ENCODE measurements at regions not wholly inside any gene's neighbourhood (a gene's known extent, or its start where the extent isn't known, plus 50 kb on each side); places are given as distances from the start of the nearest gene placed in this dataset.
"Not testable (repeated sequence)": the region's sequence is repeated elsewhere in the genome, so short reads cannot be mapped to it uniquely, and the experiment has no call there.

GRCh38 chr16:16607401-16608082 is 228.6 kb downstream of the NPIPA7 start:
- not testable (repeated sequence) for H3K4me1 ChIP-seq (ENCODE audit: control insufficient read depth, low read length); H3K36me3 ChIP-seq (ENCODE audit: control insufficient read depth, low read length)

GRCh38 chr16:16609627-16610026 is 230.7 kb downstream of the NPIPA7 start:
- H3K4me1 ChIP-seq (ENCODE audit: control insufficient read depth, low read length); H4K20me1 ChIP-seq (ENCODE audit: control insufficient read depth, insufficient read depth, low read depth, low read length); H3K27me3 ChIP-seq (ENCODE audit: control insufficient read depth, low read length); H3K79me2 ChIP-seq (ENCODE audit: control insufficient read depth, low read length); H3K27ac ChIP-seq (ENCODE audit: low read depth, low read length); H3F3A ChIP-seq (ENCODE audit: control insufficient read depth, insufficient read depth); H3K9me3 ChIP-seq (ENCODE audit: control insufficient read depth, insufficient read depth, low read length); H3K4me3 ChIP-seq (ENCODE audit: low read length); H3K9me2 ChIP-seq (replicated peaks; ENCODE audit: control insufficient read depth, low read length); H3K36me3 ChIP-seq (ENCODE audit: control insufficient read depth, low read length); H3K4me2 ChIP-seq (ENCODE audit: low read length): not testable (repeated sequence)

More at GRCh38 chr16:16607401-16608082, 228.6 kb downstream of the NPIPA7 start:
- H3K9me3 ChIP-seq (ENCODE audit: control insufficient read depth, insufficient read depth, low read length); H3K27ac ChIP-seq (ENCODE audit: low read depth, low read length); H3K4me3 ChIP-seq (ENCODE audit: low read length); H3F3A ChIP-seq (ENCODE audit: control insufficient read depth, insufficient read depth); H3K27me3 ChIP-seq (ENCODE audit: control insufficient read depth, low read length); H4K20me1 ChIP-seq (ENCODE audit: control insufficient read depth, insufficient read depth, low read depth, low read length); H3K4me2 ChIP-seq (ENCODE audit: low read length); H3K9me2 ChIP-seq (replicated peaks; ENCODE audit: control insufficient read depth, low read length); H3K79me2 ChIP-seq (ENCODE audit: control insufficient read depth, low read length): not testable (repeated sequence)

- not testable (repeated sequence) for H3K27me3 ChIP-seq (ENCODE audit: control insufficient read depth, low read length); H3K9me2 ChIP-seq (replicated peaks; ENCODE audit: control insufficient read depth, low read length); H3K4me1 ChIP-seq (ENCODE audit: control insufficient read depth, low read length); H3K79me2 ChIP-seq (ENCODE audit: control insufficient read depth, low read length); H3F3A ChIP-seq (ENCODE audit: control insufficient read depth, insufficient read depth); H3K27ac ChIP-seq (ENCODE audit: low read depth, low read length); H3K4me2 ChIP-seq (ENCODE audit: low read length); H3K9me3 ChIP-seq (ENCODE audit: control insufficient read depth, insufficient read depth, low read length); H3K4me3 ChIP-seq (ENCODE audit: low read length); H4K20me1 ChIP-seq (ENCODE audit: control insufficient read depth, insufficient read depth, low read depth, low read length); H3K36me3 ChIP-seq (ENCODE audit: control insufficient read depth, low read length)
These were observed 231.5 kb downstream of the NPIPA7 start for GRCh38 chr16:16610389-16610967.

DNA sequence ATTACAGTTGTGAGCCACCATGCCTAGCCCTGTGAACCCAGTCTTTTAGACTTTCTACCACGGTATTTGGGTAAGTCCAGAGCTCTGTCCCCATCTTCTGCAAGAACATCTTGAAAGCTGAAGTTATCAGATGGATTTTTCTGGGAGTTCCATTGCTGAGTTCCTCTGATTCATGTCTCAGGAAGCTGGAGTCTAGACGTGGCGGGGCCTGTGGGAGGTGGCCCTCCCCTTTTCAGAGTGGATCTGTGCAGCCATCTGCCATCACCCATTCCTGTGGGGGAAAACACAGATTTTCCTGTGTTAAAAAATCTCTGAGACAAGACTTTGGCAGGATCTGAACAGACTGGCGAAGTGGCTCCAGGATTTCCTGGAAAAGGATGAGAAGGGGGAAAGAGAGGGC is 234.3 kb downstream of the NPIPA7 start:
- not testable (repeated sequence) for H3K79me2 ChIP-seq (ENCODE audit: control insufficient read depth, low read length); H4K20me1 ChIP-seq (ENCODE audit: control insufficient read depth, insufficient read depth, low read depth, low read length); H3K9me2 ChIP-seq (replicated peaks; ENCODE audit: control insufficient read depth, low read length); H3K27ac ChIP-seq (ENCODE audit: low read depth, low read length); H3K4me3 ChIP-seq (ENCODE audit: low read length); H3K4me1 ChIP-seq (ENCODE audit: control insufficient read depth, low read length); H3K27me3 ChIP-seq (ENCODE audit: control insufficient read depth, low read length); H3K4me2 ChIP-seq (ENCODE audit: low read length); H3K9me3 ChIP-seq (ENCODE audit: control insufficient read depth, insufficient read depth, low read length); H3F3A ChIP-seq (ENCODE audit: control insufficient read depth, insufficient read depth); H3K36me3 ChIP-seq (ENCODE audit: control insufficient read depth, low read length)

DNA sequence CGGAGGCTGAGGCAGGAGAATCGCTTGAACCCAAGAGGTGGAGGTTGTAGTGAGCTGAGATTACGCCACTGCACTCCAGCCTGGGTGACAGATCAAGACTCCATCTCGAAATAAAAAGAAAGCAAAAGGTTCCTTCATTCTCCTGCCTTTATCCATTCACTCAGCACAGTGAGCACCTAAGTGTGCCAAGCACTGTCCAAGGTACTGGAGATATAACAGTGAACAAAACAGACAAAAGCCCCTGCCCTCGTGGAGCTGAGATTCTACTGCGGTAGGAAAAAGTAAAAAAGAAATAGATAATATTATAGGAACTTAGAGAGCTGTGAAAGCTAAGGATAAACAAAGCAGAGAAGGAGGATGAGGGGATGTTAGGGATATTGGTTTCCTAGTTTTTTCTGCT is 235.5 kb downstream of the NPIPA7 start:
- H3F3A ChIP-seq (ENCODE audit: control insufficient read depth, insufficient read depth): not testable (repeated sequence)

GRCh38 chr16:16618963-16619465 is 240.1 kb downstream of the NPIPA7 start:
- H3K9me3 ChIP-seq (ENCODE audit: control insufficient read depth, insufficient read depth, low read length); H3K36me3 ChIP-seq (ENCODE audit: control insufficient read depth, low read length); H3K79me2 ChIP-seq (ENCODE audit: control insufficient read depth, low read length); H3K4me1 ChIP-seq (ENCODE audit: control insufficient read depth, low read length); H3K27me3 ChIP-seq (ENCODE audit: control insufficient read depth, low read length); H3K4me3 ChIP-seq (ENCODE audit: low read length); H3K9me2 ChIP-seq (replicated peaks; ENCODE audit: control insufficient read depth, low read length); H4K20me1 ChIP-seq (ENCODE audit: control insufficient read depth, insufficient read depth, low read depth, low read length); H3K27ac ChIP-seq (ENCODE audit: low read depth, low read length); H3K4me2 ChIP-seq (ENCODE audit: low read length); H3F3A ChIP-seq (ENCODE audit: control insufficient read depth, insufficient read depth): not testable (repeated sequence)

More for the DNA sequence above, 235.5 kb downstream of the NPIPA7 start:
- not testable (repeated sequence) for H3K27me3 ChIP-seq (ENCODE audit: control insufficient read depth, low read length); H4K20me1 ChIP-seq (ENCODE audit: control insufficient read depth, insufficient read depth, low read depth, low read length); H3K4me1 ChIP-seq (ENCODE audit: control insufficient read depth, low read length); H3K4me3 ChIP-seq (ENCODE audit: low read length); H3K9me3 ChIP-seq (ENCODE audit: control insufficient read depth, insufficient read depth, low read length); H3K27ac ChIP-seq (ENCODE audit: low read depth, low read length); H3K9me2 ChIP-seq (replicated peaks; ENCODE audit: control insufficient read depth, low read length); H3K79me2 ChIP-seq (ENCODE audit: control insufficient read depth, low read length); H3K36me3 ChIP-seq (ENCODE audit: control insufficient read depth, low read length); H3K4me2 ChIP-seq (ENCODE audit: low read length)

DNA sequence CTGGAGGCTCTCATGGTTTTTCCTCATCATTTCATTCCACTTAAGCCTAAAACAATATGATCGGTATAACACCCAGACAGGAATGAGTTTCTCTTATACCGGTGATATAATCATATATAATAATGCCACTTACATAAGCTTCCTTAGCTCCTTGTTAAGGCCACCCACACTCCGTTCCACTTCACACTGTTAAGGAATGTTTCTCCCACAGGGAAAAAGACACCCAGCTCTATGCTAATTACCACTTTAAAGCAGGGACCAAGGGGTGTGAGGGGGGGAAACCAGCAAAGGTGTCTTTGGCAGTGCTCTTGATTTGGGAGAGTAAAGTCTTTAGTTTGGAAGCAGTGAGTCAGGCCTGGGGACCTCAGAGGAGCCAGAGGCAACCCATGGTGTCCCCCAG is 245.4 kb downstream of the NPIPA7 start:
- H3K27me3 ChIP-seq (ENCODE audit: control insufficient read depth, low read length); H3K4me1 ChIP-seq (ENCODE audit: control insufficient read depth, low read length); H3K9me3 ChIP-seq (ENCODE audit: control insufficient read depth, insufficient read depth, low read length); H3K79me2 ChIP-seq (ENCODE audit: control insufficient read depth, low read length); H3K27ac ChIP-seq (ENCODE audit: low read depth, low read length); H3K4me2 ChIP-seq (ENCODE audit: low read length); H3K4me3 ChIP-seq (ENCODE audit: low read length); H3F3A ChIP-seq (ENCODE audit: control insufficient read depth, insufficient read depth); H3K9me2 ChIP-seq (replicated peaks; ENCODE audit: control insufficient read depth, low read length); H3K36me3 ChIP-seq (ENCODE audit: control insufficient read depth, low read length); H4K20me1 ChIP-seq (ENCODE audit: control insufficient read depth, insufficient read depth, low read depth, low read length): not testable (repeated sequence)

DNA sequence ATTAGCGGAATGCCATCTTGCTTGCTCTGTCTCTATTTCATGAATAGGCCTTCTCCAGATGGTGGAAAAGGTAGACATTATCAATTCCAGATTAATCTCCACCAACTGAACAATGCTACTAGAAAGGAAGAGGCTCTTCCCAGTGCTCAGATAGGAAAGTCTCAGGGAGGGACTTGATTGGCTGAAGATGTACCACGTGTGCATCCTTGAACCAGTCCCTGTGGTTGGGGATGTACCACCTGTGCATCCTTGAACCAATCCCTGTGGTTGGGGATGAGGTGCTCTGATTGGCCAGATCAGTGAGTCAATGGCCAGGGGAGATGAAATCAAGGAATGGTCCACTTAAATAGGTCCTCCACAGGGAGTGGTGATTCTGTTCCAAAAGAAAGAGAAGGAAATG is 246.2 kb downstream of the NPIPA7 start:
- not testable (repeated sequence) for H3K4me2 ChIP-seq (ENCODE audit: low read length); H3F3A ChIP-seq (ENCODE audit: control insufficient read depth, insufficient read depth); H3K27ac ChIP-seq (ENCODE audit: low read depth, low read length); H3K4me1 ChIP-seq (ENCODE audit: control insufficient read depth, low read length); H3K79me2 ChIP-seq (ENCODE audit: control insufficient read depth, low read length); H4K20me1 ChIP-seq (ENCODE audit: control insufficient read depth, insufficient read depth, low read depth, low read length); H3K4me3 ChIP-seq (ENCODE audit: low read length); H3K9me3 ChIP-seq (ENCODE audit: control insufficient read depth, insufficient read depth, low read length); H3K36me3 ChIP-seq (ENCODE audit: control insufficient read depth, low read length); H3K9me2 ChIP-seq (replicated peaks; ENCODE audit: control insufficient read depth, low read length); H3K27me3 ChIP-seq (ENCODE audit: control insufficient read depth, low read length)

Data from DOHH2 (cell line).